DND-41 (cell line): ENCODE measurements at regions not wholly inside any gene's neighbourhood (a gene's known extent, or its start where the extent isn't known, plus 50 kb on each side); places are given as distances from the start of the nearest gene placed in this dataset.

ENCODE experiments used
- CTCF ChIP-seq: IDR thresholded peaks from 2 replicates; pipeline ENCODE4 v1.5.1; 2012; ENCODE audit warnings: borderline replicate concordance, low read length, moderate library complexity, mild to moderate bottlenecking; ENCODE audit not compliant: poor library complexity, severe bottlenecking; ENCODE audit errors: extremely low read depth
- EZH2 ChIP-seq: IDR thresholded peaks from 3 replicates; pipeline ENCODE4 v1.6.1; 2012; ENCODE audit warnings: borderline replicate concordance, low read depth, mild to moderate bottlenecking, moderate library complexity, low read length, inconsistent platforms; ENCODE audit not compliant: severe bottlenecking

GRCh38 chr10:111475720-111476119, 398.9 kb downstream of the ADRA2A start:
- TF ChIP-seq CTCF, result no peak
- TF ChIP-seq EZH2, result no peak
